AG04450 (cell line): ENCODE measurements at regions not wholly inside any gene's neighbourhood (a gene's known extent, or its start where the extent isn't known, plus 50 kb on each side); places are given as distances from the start of the nearest gene placed in this dataset.

Experiments used
- CTCF ChIA-PET: fragments of 300-600, 350-600 bp; formaldehyde crosslinking; extraction: SDS; loops from one replicate; lab custom pipeline; 2022; ENCODE audit warnings: antibody characterized with exemption, inconsistent platforms; lab: Charles Lee
- POLR2A ChIA-PET: fragments of 350-600 bp; formaldehyde crosslinking; extraction: SDS; loops from one replicate; lab custom pipeline; 2021; ENCODE audit warnings: antibody characterized with exemption, inconsistent platforms; lab: Yijun Ruan, JAX
- DNase-seq: peaks from one replicate; pipeline ENCODE4 v3.0.0-alpha.2; 2011; ENCODE audit warnings: low read depth, low spot score
- H3K27ac ChIP-seq: one replicate; pipeline ENCODE4 v1.5.1; 2012; ENCODE audit warnings: low read depth, low read length, control low read depth
- H3K27me3 ChIP-seq: one replicate; pipeline ENCODE4 v1.6.0; 2012; ENCODE audit warnings: low read length; ENCODE audit not compliant: control insufficient read depth, insufficient read depth
- H3K4me3 ChIP-seq: 2 replicates; pipeline ENCODE4 v1.5.1; 2011; ENCODE audit warnings: mild to moderate bottlenecking, low read depth, low read length, control low read depth
- H3K9me3 ChIP-seq: 2 replicates; pipeline ENCODE4 v1.5.1; 2012; ENCODE audit warnings: low read length; ENCODE audit not compliant: control insufficient read depth, insufficient read depth
- TF ChIP-seq, protein P1 (sequence below): IDR thresholded peaks from 2 replicates; pipeline ENCODE4 v1.5.1; 2011; ENCODE audit warnings: low read depth, low read length, control low read depth, inconsistent platforms

DNA sequence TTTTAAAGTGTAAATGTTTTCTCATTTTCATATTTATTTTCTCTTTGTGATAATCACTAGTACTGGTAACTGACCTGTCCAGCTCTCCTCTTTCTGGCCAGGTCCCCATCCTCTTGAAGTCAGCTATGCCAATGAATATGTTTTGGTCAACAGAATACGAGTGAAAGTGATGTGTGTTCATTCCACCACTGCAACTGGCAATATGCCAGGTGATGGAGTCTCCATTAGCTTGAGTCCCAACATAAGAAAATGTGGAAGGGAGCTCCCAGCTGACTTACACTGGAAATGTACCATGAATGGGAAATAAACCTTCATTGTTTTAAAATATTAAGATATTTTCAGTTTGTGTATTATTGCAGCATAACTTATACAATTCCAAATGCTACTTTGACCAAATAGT is 75.8 kb downstream of the CCDC34 start:
- Histone ChIP-seq H3K4me3 (no peak overlapping the region), H3K9me3 (peaks cover 5% of the 10 kb centered on the region; the same call in 1 of the 2 replicates), H3K27me3 (peaks cover 9% of the 10 kb centered on the region), H3K27ac (no peak overlapping the region)
- TF ChIP-seq, protein P1, sequence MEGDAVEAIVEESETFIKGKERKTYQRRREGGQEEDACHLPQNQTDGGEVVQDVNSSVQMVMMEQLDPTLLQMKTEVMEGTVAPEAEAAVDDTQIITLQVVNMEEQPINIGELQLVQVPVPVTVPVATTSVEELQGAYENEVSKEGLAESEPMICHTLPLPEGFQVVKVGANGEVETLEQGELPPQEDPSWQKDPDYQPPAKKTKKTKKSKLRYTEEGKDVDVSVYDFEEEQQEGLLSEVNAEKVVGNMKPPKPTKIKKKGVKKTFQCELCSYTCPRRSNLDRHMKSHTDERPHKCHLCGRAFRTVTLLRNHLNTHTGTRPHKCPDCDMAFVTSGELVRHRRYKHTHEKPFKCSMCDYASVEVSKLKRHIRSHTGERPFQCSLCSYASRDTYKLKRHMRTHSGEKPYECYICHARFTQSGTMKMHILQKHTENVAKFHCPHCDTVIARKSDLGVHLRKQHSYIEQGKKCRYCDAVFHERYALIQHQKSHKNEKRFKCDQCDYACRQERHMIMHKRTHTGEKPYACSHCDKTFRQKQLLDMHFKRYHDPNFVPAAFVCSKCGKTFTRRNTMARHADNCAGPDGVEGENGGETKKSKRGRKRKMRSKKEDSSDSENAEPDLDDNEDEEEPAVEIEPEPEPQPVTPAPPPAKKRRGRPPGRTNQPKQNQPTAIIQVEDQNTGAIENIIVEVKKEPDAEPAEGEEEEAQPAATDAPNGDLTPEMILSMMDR: no peak
- CTCF ChIA-PET: interaction anchor here (1.5 to 7.7 kb wide), 2 partner anchors 9 to 198 kb away, joined by 5 to 87 read pairs; no protein-coding TSS in a partner anchor
- DNase-seq: no peak
- POLR2A ChIA-PET: no interaction called here

DNA sequence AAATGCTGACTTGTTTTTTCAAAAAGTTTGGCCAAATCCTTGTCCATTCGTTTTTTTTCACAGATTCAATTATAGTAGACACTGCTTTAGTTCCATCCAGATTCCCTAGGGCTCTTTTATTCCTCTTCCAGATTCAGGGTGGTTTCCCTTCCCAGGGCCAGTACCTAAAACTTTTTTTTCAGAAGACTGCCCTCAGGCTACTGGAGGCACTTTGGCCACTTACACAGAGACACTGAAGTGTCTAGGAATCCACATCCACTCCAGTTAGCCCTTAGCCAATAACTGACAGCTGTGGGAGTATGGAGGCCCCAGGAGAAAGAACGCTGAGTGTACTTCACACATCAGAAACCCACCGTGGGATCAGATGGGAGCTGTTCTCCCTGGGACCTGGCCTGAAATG is 77.3 kb downstream of the CCDC34 start:
- TF ChIP-seq, protein P1: no peak
- ChIA-PET CTCF (interaction anchor here (7.7 kb wide), 1 partner anchor 11 kb away, joined by 87 read pairs; no protein-coding TSS in a partner anchor), POLR2A (no interaction called here)
- no peak overlapping the region for H3K27ac ChIP-seq
- no peak for DNase-seq
- peaks cover 7% of the 10 kb centered on the region for H3K27me3 ChIP-seq
- no peaks in the 10 kb centered on the region for H3K9me3 ChIP-seq
- no peak overlapping the region for H3K4me3 ChIP-seq

DNA sequence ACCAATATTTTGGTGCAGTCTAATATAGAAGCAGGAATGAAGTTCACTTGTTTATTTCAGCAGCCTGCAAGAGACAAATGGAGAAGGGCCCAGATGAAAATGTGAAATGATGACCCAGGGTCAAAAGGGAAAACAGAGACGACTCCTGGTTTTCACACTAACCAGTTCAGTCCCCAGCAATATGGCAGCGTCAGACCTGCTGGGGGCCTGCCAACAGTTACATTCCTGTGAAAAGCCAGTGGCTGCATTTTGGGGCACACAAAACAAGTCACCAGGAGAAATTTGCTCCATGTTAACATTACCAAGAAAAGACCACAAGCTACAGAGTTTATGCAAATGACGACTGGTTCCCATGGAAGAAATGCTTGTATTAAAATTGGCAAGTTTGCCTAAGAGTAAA is 80.2 kb downstream of the CCDC34 start:
- no peak for DNase-seq
- Histone ChIP-seq H3K4me3 (no peak overlapping the region), H3K27me3 (peaks cover 20% of the 10 kb centered on the region), H3K9me3 (no peaks in the 10 kb centered on the region), H3K27ac (no peak overlapping the region)
- TF ChIP-seq, protein P1: no peak
- POLR2A ChIA-PET: interaction anchor here (0.9 to 2.0 kb wide), 8 partner anchors 14 to 335 kb away, joined by 3 to 9 read pairs (median 5); no protein-coding TSS in a partner anchor
- CTCF ChIA-PET: interaction anchor here (0.8 to 7.7 kb wide), 4 partner anchors 14 to 413 kb away, joined by 3 to 87 read pairs (median 10); no protein-coding TSS in a partner anchor

DNA sequence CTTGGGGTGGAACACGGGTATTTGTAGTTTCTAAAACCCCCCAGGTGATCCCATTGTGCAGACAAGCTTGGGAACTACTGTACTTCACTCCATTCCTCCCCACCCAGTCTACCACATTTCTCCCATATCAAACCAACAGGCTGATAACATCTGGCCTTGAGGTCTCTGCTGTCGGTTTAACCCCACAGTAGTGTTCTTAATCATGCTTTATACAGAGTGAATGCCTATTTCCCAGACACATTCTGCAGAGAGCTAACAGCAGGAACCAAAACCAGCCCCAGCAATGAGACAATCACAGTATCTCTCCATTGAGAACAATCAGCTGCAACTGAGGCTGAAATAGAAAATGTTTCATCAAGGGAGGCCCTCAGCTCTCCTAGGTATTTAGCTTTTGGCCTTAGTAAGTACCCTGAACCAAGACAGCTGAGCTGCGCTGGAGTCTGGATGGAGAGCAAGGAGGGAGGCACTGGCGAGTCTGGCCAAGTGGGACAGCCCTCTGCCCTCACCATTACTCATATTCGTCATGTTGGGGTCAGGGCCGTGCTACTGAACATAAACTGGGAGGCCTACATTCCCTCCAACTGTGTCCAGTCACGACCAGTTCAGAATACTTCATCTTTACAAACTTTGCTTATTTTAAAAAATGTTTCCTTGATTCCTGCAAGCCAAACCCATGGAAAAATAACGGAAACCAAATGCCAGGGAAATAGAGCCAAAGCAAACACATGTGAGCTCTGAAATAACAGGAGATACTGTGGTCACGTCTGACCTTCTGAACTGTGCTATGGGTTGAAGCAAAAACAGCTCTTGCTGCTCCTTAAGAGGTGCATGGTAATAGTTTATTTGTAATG is 81.0 kb downstream of the CCDC34 start:
- CTCF ChIA-PET: interaction anchor here (0.8 to 7.7 kb wide), 5 partner anchors 14 to 414 kb away, joined by 3 to 87 read pairs (median 9); no protein-coding TSS in a partner anchor
- Histone ChIP-seq H3K9me3 (no peaks in the 10 kb centered on the region), H3K27ac (peak overlapping the region; percentile 47), H3K27me3 (peaks cover 28% of the 10 kb centered on the region), H3K4me3 (no peak overlapping the region)
- TF ChIP-seq, protein P1: no peak
- peak; percentile 72 for DNase-seq
- POLR2A ChIA-PET: interaction anchor here (0.5 to 2.0 kb wide), 11 partner anchors 14 to 334 kb away, joined by 3 to 9 read pairs (median 5); no protein-coding TSS in a partner anchor
